ENCODE measurements at regions not wholly inside any gene's neighbourhood (a gene's known extent, or its start where the extent isn't known, plus 50 kb on each side); places are given as distances from the start of the nearest gene placed in this dataset.

- TF ChIP-seq CBX8 (IDR thresholded peaks at IDR 0.05; ENCODE audit: borderline replicate concordance, extremely low read depth, low read depth, low read length, poor library complexity, severe bottlenecking) = no peak
- TF ChIP-seq NFXL1 (CRISPR knock-in tag; IDR thresholded peaks at IDR 0.05) = no peak
- no peak for TF ChIP-seq ZNF184 (CRISPR knock-in tag; IDR thresholded peaks at IDR 0.05)
- TF ChIP-seq ZNF232 (CRISPR knock-in tag; IDR thresholded peaks at IDR 0.05) = no peak
- TF ChIP-seq, protein P1, sequence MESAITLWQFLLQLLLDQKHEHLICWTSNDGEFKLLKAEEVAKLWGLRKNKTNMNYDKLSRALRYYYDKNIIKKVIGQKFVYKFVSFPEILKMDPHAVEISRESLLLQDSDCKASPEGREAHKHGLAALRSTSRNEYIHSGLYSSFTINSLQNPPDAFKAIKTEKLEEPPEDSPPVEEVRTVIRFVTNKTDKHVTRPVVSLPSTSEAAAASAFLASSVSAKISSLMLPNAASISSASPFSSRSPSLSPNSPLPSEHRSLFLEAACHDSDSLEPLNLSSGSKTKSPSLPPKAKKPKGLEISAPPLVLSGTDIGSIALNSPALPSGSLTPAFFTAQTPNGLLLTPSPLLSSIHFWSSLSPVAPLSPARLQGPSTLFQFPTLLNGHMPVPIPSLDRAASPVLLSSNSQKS (CRISPR knock-in tag; IDR thresholded peaks at IDR 0.05) = no peak
- TF ChIP-seq RFX1 (IDR thresholded peaks at IDR 0.05) = no peak
- no peak for TF ChIP-seq PHB (CRISPR knock-in tag; IDR thresholded peaks at IDR 0.05)
- TF ChIP-seq, protein P2, sequence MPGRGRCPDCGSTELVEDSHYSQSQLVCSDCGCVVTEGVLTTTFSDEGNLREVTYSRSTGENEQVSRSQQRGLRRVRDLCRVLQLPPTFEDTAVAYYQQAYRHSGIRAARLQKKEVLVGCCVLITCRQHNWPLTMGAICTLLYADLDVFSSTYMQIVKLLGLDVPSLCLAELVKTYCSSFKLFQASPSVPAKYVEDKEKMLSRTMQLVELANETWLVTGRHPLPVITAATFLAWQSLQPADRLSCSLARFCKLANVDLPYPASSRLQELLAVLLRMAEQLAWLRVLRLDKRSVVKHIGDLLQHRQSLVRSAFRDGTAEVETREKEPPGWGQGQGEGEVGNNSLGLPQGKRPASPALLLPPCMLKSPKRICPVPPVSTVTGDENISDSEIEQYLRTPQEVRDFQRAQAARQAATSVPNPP (IDR thresholded peaks at IDR 0.05; ENCODE audit: borderline replicate concordance, insufficient read depth, insufficient read length) = no peak
- no peak for TF ChIP-seq HMG20A (CRISPR knock-in tag; conservative IDR thresholded peaks at IDR 0.05)
- TF ChIP-seq, protein P3, sequence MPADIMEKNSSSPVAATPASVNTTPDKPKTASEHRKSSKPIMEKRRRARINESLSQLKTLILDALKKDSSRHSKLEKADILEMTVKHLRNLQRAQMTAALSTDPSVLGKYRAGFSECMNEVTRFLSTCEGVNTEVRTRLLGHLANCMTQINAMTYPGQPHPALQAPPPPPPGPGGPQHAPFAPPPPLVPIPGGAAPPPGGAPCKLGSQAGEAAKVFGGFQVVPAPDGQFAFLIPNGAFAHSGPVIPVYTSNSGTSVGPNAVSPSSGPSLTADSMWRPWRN (IDR thresholded peaks at IDR 0.05; ENCODE audit: low read depth) = peak; percentile 49; the same call in 1 of the 2 replicates
- no peak for TF ChIP-seq ZNF57 (CRISPR knock-in tag; IDR thresholded peaks at IDR 0.05)
- no peak for TF ChIP-seq MIER1 (IDR thresholded peaks at IDR 0.05; ENCODE audit: low read depth)
- no peak for TF ChIP-seq ZBED1 (IDR thresholded peaks at IDR 0.05)
- TF ChIP-seq, protein P4, sequence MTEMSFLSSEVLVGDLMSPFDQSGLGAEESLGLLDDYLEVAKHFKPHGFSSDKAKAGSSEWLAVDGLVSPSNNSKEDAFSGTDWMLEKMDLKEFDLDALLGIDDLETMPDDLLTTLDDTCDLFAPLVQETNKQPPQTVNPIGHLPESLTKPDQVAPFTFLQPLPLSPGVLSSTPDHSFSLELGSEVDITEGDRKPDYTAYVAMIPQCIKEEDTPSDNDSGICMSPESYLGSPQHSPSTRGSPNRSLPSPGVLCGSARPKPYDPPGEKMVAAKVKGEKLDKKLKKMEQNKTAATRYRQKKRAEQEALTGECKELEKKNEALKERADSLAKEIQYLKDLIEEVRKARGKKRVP (CRISPR knock-in tag; IDR thresholded peaks at IDR 0.05) = 0 out of 2 replicates have a peak, but pooled peaks have one; percentile 24
- TF ChIP-seq TEAD4 (IDR thresholded peaks at IDR 0.05; ENCODE audit: low read length) = no peak; the same call in 1 of the 2 replicates
- TF ChIP-seq TEAD4 (CRISPR knock-in tag; IDR thresholded peaks at IDR 0.05; ENCODE audit: borderline replicate concordance) = no peak
- TF ChIP-seq TARDBP (IDR thresholded peaks at IDR 0.05) = no peak
- no peak for TF ChIP-seq RBM17 (IDR thresholded peaks at IDR 0.05; ENCODE audit: borderline replicate concordance, low read depth, low read length)
- no peak; the same call in 1 of the 2 replicates for TF ChIP-seq THRB (CRISPR knock-in tag; conservative IDR thresholded peaks at IDR 0.05)
- TF ChIP-seq MXI1 (IDR thresholded peaks at IDR 0.05; ENCODE audit: low read depth, low read length) = no peak
- no peak for TF ChIP-seq HEY1 (CRISPR knock-in tag; IDR thresholded peaks at IDR 0.05; ENCODE audit: borderline replicate concordance)
- TF ChIP-seq RBM15 (IDR thresholded peaks at IDR 0.05; ENCODE audit: insufficient read depth, low read length) = no peak
- no peak for TF ChIP-seq MAFF (IDR thresholded peaks at IDR 0.05; ENCODE audit: low read length)
- TF ChIP-seq NCOA2 (IDR thresholded peaks at IDR 0.05; ENCODE audit: partially characterized antibody in 2 of 2) = no peak
- no peak for TF ChIP-seq POU5F1 (IDR thresholded peaks at IDR 0.05; ENCODE audit: borderline replicate concordance, low read depth, low read length, partially characterized antibody)
- no peak for TF ChIP-seq ZNF785 (CRISPR knock-in tag; IDR thresholded peaks at IDR 0.05)
- no peak for TF ChIP-seq CAMTA2 (CRISPR knock-in tag; conservative IDR thresholded peaks at IDR 0.05)
Measured at GRCh38 chr5:56494300-56494731, 261.2 kb upstream of the ANKRD55 start (continued).

All from K562 (cell line).